ENCODE measurements at regions not wholly inside any gene's neighbourhood (a gene's known extent, or its start where the extent isn't known, plus 50 kb on each side); places are given as distances from the start of the nearest gene placed in this dataset.

DNA sequence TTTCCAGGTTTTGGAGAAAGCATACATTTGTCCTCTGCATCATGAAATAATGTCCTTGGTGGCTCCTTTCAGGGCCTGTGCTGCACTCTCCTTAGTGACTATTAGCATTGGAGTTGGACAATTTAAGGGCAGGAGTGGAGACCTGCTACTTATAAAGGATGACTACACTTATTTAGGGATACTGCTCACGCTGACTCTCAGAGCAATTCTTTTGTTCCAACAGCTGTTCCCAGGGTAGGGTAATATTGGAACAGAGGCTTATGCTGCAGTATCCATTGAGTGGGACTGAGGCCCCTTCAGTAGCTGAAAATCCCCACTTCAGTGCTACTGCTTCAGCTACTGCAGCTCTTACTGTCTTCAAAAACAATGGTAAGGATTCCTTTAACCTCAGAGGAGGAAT is 84.6 kb downstream of the GPR88 start:
- TF ChIP-seq POLR2A (IDR thresholded peaks at IDR 0.05; ENCODE audit: low read length) (no peak), GATA1 (IDR thresholded peaks at IDR 0.05; ENCODE audit: low read depth, low read length) (no peak)
- DNase-seq, result no peak

DNA sequence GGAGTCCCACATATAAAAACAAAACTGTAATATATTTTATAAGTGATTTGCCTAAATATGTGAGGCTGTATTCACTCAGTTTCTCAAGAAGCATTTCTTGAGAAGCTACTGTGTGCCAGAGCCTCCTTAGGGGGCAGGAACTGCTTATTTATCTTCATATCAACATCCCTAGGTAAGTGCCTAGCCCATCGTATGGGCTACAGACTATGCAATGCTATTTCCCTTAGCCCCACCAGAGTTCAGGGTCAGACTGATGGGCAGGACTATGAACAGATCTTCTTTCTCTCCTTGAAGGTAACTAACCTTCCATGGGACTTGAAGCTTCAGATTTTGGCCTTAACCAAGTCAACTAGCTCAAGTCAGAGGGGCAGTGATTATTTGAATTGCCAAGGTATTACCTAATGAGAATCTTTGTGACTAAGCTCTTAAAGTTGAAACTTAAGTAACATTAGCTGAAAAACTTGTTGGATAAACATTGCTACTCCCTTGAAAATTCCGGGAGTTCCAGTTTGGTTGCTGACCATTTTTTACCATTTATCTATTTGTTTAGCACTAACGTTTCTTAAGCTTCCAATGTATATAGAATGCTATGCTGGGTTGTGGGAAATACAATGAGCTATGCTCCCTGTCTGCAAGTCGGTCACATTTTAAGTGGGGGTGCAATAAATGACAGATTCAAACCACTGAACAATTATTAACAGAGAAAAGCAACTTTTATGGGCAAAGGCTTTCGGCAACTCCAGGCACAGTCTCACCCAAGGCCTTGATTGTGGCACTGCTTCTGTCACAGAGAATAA is 85.2 kb downstream of the GPR88 start:
- no peak for DNase-seq
- TF ChIP-seq POLR2A (IDR thresholded peaks at IDR 0.05; ENCODE audit: low read length), result no peak
- TF ChIP-seq GATA1 (IDR thresholded peaks at IDR 0.05; ENCODE audit: low read depth, low read length), result no peak

DNA sequence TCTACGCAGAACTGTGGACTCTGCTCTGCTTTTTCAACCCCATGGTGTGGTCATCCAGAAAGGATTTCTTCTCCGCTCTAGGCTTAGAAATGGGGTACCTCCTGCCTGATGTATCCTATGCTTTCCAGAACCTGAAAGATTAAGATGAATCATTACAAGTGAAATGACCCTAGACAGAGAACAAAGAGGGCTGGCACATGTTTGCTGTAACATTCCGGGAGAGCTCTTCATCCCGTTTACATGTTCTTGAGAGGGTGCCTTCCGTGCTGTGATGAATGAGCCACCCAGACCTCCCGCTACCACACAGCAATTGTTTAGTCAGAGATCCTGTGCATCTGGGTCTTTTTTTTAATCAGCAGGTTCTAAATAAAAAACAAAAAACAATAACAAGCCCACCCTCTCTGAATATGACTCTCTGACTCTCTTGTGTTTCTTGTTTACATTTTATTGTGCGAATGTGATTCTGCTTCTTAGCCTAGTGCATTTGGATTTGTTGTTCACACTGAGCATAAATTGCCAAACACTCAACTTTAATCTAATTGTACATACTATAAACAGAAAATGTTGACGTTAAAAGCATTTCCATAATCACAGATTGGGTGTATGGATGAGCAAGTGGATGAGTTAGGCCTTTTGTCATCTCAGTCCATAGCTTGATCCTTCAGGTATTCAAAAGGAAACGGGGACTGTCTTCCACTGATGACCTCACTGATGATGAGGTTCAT is 87.1 kb downstream of the GPR88 start:
- no peak for TF ChIP-seq POLR2A (IDR thresholded peaks at IDR 0.05; ENCODE audit: low read length)
- no peak for TF ChIP-seq GATA1 (IDR thresholded peaks at IDR 0.05; ENCODE audit: low read depth, low read length)
- no peak for DNase-seq

DNA sequence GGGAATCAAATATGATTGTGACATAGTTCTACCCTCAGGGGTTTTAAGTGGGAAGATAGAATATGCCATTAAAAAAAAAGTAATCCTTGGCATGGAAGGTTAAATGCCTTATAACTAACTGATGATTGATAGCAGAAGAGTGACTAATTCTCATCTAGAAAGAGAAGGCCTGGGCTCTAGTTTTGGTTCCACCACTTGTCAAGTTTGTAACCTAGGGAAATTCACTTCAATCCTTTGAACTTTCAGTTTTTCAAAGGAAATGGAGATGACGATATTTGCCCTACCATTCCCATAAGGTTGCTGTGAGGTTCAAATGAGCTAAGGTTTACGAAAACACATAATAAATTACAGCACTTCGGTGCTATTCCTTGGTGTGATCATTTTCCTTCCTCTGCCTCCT is 88.5 kb downstream of the GPR88 start:
- TF ChIP-seq POLR2A (IDR thresholded peaks at IDR 0.05; ENCODE audit: low read length), result no peak
- TF ChIP-seq GATA1 (IDR thresholded peaks at IDR 0.05; ENCODE audit: low read depth, low read length), result no peak
- no peak for DNase-seq

DNA sequence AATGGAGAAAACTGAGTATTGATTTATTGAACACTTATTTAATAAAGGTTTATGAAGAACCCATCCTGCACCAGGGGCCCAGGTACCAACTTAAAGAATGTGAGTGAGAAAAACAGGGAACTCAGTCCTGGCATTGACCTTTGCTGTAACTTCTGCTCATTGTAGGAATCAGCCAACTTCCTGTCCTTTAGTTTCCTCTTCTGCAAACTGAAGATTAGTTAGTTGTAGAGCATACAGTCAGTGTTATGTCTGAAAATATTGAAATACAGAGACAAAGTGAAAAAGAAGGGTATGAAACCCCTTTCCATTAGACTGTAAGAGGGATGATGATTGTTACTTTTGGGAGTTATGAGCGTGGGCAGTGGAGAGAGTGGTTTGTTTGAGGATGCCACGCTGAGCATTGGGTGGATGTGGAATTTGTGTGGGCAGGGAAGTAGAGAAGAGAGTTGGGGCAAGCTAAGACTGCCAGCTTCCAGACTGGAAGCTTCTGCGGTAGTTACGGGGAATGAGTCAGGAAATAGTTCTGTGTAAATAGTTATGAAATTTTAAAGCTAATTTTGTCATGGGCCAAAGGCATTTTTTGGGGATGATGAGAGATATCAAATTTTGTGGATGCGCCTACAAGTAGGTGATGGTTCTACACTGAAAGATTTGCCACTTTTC is 89.2 kb downstream of the GPR88 start:
- no peak for TF ChIP-seq POLR2A (IDR thresholded peaks at IDR 0.05; ENCODE audit: low read length)
- TF ChIP-seq GATA1 (IDR thresholded peaks at IDR 0.05; ENCODE audit: low read depth, low read length), result no peak
- no peak for DNase-seq

DNA sequence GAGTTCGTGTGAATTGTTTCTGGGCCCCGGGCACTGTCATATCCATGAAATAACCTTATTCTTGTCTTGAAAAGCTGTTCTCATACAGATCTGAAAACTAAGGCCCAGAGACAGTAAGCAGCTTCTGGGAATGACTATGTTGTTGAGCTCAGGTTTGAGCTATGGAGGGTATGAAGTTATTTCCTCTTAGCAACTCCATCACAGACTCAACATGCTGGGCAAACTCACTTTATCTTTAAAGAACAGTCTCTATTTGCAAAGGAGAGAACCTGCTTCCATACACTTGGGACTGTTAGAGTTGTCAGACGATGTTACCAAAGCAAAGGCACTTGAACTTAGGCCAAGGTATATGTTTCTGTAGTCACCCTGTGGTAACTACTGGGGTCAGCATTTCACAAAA is 90.0 kb downstream of the GPR88 start:
- no peak for TF ChIP-seq POLR2A (IDR thresholded peaks at IDR 0.05; ENCODE audit: low read length)
- no peak for TF ChIP-seq GATA1 (IDR thresholded peaks at IDR 0.05; ENCODE audit: low read depth, low read length)
- no peak for DNase-seq

DNA sequence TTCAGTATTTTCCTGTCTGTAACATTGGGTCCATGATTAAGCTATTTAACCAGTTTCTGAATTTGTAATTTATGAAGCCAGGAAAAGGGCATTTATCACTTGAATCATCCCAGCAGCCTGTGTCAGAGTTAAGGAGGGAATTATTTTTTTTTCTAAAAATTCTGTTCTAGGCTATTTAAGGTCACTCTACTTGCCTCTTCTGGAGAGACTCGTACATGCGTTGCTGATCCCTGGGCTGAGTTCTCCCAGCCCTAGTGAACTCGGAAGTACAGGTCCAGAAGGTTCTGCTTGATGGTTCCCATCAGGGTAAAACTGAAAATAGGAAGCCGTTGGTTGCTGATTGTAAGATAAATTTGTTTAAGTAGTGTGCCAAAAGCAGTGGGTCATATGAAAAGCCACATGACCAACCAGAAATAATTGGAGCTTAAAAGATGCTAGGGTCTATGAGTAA is 90.7 kb downstream of the GPR88 start:
- TF ChIP-seq GATA1 (IDR thresholded peaks at IDR 0.05; ENCODE audit: low read depth, low read length) (no peak), POLR2A (IDR thresholded peaks at IDR 0.05; ENCODE audit: low read length) (no peak)
- DNase-seq, result no peak

DNA sequence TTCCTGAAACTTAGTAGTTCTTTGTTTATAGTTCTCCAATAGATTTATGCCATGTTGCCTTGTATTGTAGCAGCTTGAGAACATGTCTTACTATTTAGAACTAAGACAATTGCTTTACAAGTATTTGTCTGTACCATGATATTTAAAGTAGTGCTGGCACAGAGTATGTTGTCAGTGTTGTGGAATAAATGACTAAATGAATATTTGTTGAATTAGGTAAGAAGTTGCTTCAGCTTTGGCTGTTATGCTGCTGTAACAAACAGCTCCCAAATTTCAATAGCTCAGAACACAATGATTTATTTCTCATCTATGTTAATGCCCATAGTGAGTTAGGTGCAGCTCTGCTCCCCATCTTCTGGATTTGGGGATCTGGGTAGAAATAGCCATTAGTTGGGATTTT is 90.2 kb upstream of the VCAM1 start:
- TF ChIP-seq GATA1 (IDR thresholded peaks at IDR 0.05; ENCODE audit: low read depth, low read length) (no peak), POLR2A (IDR thresholded peaks at IDR 0.05; ENCODE audit: low read length) (no peak)
- DNase-seq, result no peak

DNA sequence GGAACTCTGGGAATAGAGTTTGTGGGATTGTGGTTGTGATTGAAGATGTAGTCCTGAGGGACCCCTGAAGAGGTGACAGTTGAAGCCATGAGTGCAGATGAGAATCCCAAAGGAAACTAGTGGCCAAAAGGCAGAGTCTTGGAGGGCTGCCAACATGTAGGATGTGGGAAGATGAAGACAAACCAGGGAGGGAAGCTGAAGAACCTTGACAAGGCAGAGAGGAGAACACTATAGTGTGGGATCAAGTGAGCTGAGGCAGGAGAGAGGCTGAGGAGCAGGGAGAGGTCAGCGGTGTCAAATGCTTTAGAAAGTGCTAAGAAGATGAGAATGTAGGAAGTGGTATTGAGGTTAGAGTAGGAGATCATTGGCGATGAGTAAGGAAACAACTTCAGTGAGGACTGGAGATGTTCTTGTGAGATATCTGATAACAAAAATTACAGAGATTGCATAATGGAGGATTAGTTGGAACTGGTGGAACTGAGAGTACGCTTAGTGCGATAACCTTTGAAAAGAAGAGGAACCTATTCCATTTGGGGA is 88.5 kb upstream of the VCAM1 start:
- DNase-seq, result no peak

DNA sequence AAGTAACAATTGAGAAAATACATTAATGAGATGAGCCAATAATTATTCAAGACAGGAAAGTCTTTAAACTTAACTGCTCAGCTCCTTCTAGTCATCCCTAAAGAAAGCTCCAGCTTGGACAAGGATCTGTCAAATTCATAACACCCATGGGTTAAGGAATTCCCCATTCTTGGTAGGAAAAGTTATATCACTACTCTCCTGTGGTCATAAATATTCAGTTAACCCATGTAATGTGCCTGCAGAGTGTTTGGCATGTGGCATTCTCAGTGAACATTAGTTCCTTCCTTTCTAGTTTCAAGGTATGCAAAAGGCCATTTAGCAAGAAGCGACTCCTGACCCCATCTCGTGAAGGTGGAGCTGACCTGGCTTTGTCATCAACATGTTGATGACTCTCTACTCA is 76.7 kb upstream of the VCAM1 start:
- TF ChIP-seq POLR2A (IDR thresholded peaks at IDR 0.05; ENCODE audit: low read length), result no peak
- TF ChIP-seq GATA1 (IDR thresholded peaks at IDR 0.05; ENCODE audit: low read depth, low read length), result no peak
- no peak for DNase-seq

More for the DNA sequence above, 88.5 kb upstream of the VCAM1 start:
- TF ChIP-seq POLR2A (IDR thresholded peaks at IDR 0.05; ENCODE audit: low read length), result no peak
- no peak for TF ChIP-seq GATA1 (IDR thresholded peaks at IDR 0.05; ENCODE audit: low read depth, low read length)

DNA sequence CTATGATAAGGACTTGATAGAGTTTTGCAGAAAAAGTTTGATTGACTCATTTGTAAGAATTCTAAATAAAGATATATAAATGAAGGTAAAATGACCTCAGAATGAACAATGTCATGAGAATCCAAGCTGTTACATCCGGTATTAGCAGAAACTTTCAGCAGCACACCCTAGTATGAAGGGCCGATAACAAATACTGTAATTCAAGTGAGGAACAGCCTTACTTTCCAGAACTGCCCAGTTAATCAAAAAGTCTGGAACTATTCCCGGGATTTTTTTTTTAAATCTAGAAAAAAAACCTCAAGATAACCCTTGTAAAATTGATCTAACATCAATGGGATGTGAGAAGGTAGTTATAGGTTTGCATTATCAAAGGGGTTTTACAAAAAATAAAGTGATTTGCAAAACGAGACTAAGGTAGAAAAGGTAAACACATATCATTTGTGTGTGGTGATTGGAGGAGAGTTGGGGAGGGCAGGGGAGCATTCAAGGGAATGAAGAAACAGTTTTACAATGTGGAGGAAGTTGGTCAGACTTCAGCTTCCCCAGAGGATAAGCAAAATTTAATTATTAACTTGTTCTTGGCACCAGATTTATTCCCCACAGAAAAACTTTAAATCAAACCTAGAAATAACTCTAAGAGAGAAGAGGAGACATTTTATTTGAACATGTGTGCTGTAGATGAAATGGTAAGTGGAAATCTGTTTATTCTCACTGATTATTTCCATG is 75.9 kb upstream of the VCAM1 start:
- TF ChIP-seq POLR2A (IDR thresholded peaks at IDR 0.05; ENCODE audit: low read length), result no peak
- TF ChIP-seq GATA1 (IDR thresholded peaks at IDR 0.05; ENCODE audit: low read depth, low read length), result no peak
- no peak for DNase-seq

DNA sequence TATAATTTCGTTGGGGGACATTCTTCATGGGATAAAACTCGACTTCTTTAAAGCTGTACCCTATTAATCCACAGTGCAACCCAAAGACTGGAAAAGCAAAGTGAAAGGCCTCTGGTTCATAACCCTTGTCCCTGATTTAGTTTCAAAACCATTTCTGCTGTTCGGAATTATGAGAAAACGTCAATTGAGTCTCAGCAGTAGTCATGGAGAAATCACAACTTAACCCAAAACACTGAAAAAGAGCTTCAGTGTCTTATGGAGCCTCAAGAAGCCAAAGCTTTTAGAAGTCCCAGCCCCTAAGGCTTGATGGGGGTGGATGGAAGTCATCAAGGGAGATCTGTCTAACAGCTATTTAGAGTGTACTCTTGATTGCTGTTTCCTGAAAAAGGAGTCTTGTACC is 73.5 kb upstream of the VCAM1 start:
- DNase-seq, result no peak
- no peak for TF ChIP-seq POLR2A (IDR thresholded peaks at IDR 0.05; ENCODE audit: low read length)
- no peak for TF ChIP-seq GATA1 (IDR thresholded peaks at IDR 0.05; ENCODE audit: low read depth, low read length)

DNA sequence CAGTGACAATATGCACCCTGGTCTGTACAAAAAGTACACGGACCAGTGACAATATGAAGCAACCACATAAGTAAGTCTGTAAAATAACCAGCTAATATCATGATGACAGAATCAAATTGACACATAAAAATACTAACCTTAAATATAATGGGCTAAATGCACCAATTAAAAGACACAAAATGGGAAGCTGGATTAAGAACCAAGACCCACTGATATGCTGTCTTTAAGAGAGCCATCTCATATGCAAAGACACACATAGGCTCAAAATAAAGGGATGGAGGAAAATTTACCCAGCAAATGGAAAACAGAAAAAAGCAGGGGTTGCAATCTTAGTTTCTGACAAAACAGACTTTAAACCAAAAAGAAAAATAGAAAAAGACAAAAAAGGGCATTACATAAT is 70.4 kb upstream of the VCAM1 start:
- DNase-seq, result peak in 1 of 2 experiments; percentile 10
- no peak for TF ChIP-seq GATA1 (IDR thresholded peaks at IDR 0.05; ENCODE audit: low read depth, low read length)
- TF ChIP-seq POLR2A (IDR thresholded peaks at IDR 0.05; ENCODE audit: low read length), result no peak

All from erythroblast (primary cell).